ENCODE measurements at regions not wholly inside any gene's neighbourhood (a gene's known extent, or its start where the extent isn't known, plus 50 kb on each side); places are given as distances from the start of the nearest gene placed in this dataset.

DNA sequence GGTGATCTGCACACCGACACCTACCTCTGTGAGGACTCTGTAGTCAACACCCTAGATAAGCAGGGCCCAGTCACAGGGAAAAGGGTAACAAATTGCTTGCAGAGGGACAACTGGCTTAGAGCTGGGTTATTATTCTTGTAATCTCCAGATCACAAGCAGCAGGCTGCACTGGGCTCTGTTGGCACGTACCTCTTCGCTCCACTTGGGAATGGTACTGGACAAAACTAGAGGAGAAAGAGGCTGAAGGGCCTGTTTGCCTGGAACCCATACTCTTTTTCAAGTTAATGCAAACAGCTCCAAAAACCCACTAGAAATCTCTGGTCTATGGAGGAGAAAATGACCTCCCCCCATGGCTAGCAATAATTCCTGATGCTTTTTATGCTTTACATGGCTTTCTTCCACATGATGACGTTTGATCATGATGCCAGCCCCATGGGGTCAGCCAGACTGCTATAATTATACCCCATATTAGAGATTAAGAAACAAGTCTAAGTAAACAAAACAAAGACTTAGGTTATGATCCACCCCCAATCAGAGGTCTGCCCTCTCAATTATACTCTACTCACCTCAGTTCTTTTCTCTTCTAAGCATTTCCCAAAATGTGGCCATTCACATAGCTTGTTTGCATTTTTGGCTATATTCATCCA, 190.0 kb downstream of the UNC5CL start:
- Histone ChIP-seq H3K36me3 (no peaks in the 10 kb centered on the region), H3K4me3 (no peak overlapping the region), H3K27ac (no peak overlapping the region), H3K9me3 (no peaks in the 10 kb centered on the region), H3K27me3 (no peaks in the 10 kb centered on the region), H3K4me1 (no peaks in the 10 kb centered on the region)
- TF ChIP-seq, protein P1, sequence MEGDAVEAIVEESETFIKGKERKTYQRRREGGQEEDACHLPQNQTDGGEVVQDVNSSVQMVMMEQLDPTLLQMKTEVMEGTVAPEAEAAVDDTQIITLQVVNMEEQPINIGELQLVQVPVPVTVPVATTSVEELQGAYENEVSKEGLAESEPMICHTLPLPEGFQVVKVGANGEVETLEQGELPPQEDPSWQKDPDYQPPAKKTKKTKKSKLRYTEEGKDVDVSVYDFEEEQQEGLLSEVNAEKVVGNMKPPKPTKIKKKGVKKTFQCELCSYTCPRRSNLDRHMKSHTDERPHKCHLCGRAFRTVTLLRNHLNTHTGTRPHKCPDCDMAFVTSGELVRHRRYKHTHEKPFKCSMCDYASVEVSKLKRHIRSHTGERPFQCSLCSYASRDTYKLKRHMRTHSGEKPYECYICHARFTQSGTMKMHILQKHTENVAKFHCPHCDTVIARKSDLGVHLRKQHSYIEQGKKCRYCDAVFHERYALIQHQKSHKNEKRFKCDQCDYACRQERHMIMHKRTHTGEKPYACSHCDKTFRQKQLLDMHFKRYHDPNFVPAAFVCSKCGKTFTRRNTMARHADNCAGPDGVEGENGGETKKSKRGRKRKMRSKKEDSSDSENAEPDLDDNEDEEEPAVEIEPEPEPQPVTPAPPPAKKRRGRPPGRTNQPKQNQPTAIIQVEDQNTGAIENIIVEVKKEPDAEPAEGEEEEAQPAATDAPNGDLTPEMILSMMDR (IDR thresholded peaks at IDR 0.05) = no peak
- TF ChIP-seq POLR2A (IDR thresholded peaks at IDR 0.05) (no peak), EP300 (IDR thresholded peaks at IDR 0.05) (no peak), POLR2AphosphoS5 (IDR thresholded peaks at IDR 0.05) (no peak)
- ATAC-seq (ENCODE audit: low FRiP score in 2 of 2) = no peak
- no peak for DNase-seq
- 68 to 81% methylated on average over 4 of the region's 4 CpGs for WGBS, 2 donors

DNA sequence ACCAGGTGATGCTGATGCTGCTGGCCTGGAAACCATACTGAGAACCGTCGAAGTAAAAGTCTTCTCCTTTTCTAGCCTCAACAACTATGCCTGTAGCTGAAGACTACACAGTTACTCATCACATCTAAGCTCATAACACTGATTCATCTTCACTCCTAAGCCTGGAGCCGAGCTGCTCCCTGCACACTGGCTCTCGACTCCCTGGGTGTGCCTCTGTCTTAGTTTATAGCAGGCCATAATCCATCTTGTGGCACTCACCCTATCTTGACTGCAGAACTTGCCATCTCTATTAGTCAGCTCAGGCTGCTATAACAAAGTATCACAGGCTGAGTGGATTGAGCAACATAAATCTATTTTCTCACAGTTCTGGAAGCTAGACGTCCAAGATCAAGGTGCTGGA, 191.0 kb downstream of the UNC5CL start:
- no peaks in the 10 kb centered on the region for H3K27me3 ChIP-seq
- 74 to 81% methylated on average over 5 of the region's 5 CpGs for WGBS, 2 donors
- no peak overlapping the region for H3K27ac ChIP-seq
- no peaks in the 10 kb centered on the region for H3K9me3 ChIP-seq
- ATAC-seq (ENCODE audit: low FRiP score in 2 of 2) (no peak), DNase-seq (no peak)
- no peaks in the 10 kb centered on the region for H3K4me1 ChIP-seq
- H3K4me3 ChIP-seq = no peak overlapping the region
- H3K36me3 ChIP-seq = no peaks in the 10 kb centered on the region
- TF ChIP-seq POLR2A (IDR thresholded peaks at IDR 0.05) = no peak
- TF ChIP-seq EP300 (IDR thresholded peaks at IDR 0.05) = no peak

DNA sequence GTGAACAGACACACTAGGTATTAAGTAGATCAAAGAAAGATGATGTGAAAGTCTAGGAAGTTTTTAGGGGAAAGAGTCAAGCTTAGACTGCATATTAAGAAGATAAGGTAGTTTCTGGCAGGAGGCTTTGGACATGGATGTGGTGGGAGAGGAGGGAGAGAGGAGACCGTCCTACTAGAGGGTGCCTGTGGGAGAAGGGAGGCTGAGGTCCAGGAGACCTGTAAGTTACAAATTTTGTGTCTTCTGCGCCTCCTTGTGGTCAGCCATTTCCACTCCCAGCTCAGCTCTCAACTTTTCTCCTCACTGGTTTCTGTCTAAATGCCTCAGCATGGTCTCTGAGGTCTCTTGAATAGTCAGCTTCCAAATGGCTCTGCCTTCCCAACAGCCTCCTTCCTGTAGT, 193.5 kb downstream of the UNC5CL start:
- Histone ChIP-seq H3K9me3 (no peaks in the 10 kb centered on the region), H3K4me3 (no peak overlapping the region), H3K4me1 (no peaks in the 10 kb centered on the region), H3K27ac (no peak overlapping the region), H3K27me3 (no peaks in the 10 kb centered on the region), H3K36me3 (no peaks in the 10 kb centered on the region)
- DNase-seq = no peak
- 38 to 53% methylated on average over 2 of the region's 2 CpGs for WGBS, 2 donors
- no peak for ATAC-seq (ENCODE audit: low FRiP score in 2 of 2)
- TF ChIP-seq POLR2A (IDR thresholded peaks at IDR 0.05) (no peak), EP300 (IDR thresholded peaks at IDR 0.05) (no peak), POLR2AphosphoS5 (IDR thresholded peaks at IDR 0.05) (no peak)
- TF ChIP-seq, protein P1 (IDR thresholded peaks at IDR 0.05) = peak in 3 of 6 experiments; percentile 18 to 45 (median 35)

DNA sequence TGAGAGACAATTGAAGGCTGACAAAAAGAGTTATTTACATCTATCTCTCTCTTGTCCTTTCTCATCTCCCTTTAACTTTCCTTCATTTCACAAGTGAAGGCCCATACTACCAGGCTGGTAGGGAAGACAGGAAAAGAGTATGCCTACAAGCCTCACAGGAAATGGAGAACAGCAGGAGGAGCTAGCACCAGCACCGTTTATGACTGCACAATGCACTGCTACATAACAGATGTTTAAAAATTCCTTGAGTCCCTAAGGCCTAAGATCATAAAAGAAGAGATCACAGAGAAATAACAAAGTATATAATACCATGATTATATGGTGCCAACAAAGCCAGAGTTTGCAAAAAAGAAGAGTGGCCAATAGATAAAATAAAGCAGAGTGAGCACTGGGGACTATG, 194.8 kb downstream of the UNC5CL start:
- Histone ChIP-seq H3K27ac (no peak overlapping the region), H3K36me3 (no peaks in the 10 kb centered on the region), H3K27me3 (no peaks in the 10 kb centered on the region), H3K4me1 (no peaks in the 10 kb centered on the region), H3K9me3 (no peaks in the 10 kb centered on the region), H3K4me3 (no peak overlapping the region)
- DNase-seq (no peak), ATAC-seq (ENCODE audit: low FRiP score in 2 of 2) (no peak)
- no peak for TF ChIP-seq POLR2AphosphoS5 (IDR thresholded peaks at IDR 0.05)
- TF ChIP-seq, protein P1 (IDR thresholded peaks at IDR 0.05) = no peak
- no peak for TF ChIP-seq EP300 (IDR thresholded peaks at IDR 0.05)
- no peak for TF ChIP-seq POLR2A (IDR thresholded peaks at IDR 0.05)
- WGBS, 2 donors = 21 to 39% methylated on average over 1 of the region's 1 CpG

DNA sequence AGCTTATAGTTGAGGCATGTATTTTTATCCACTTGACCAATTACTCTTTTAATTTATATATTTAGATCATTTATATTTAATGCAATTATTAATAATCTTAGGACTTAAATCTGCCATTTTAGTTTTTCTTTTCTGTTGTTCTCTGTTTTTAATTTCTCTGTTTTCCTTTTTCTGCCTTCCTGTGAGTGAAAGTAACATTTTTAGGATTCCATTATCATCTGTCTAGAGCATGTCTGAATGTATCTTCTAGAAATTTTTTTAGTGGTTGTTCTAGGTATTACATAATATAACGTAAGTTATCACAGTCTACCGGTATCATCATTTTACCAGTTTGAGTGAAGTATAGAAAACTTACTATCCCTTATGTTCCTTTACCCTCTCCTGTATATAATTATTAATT, 197.3 kb downstream of the UNC5CL start:
- Histone ChIP-seq H3K36me3 (no peaks in the 10 kb centered on the region), H3K4me3 (no peak overlapping the region), H3K27me3 (no peaks in the 10 kb centered on the region), H3K4me1 (no peaks in the 10 kb centered on the region), H3K27ac (no peak overlapping the region), H3K9me3 (no peaks in the 10 kb centered on the region)
- TF ChIP-seq POLR2A (IDR thresholded peaks at IDR 0.05) (no peak), EP300 (IDR thresholded peaks at IDR 0.05) (no peak), POLR2AphosphoS5 (IDR thresholded peaks at IDR 0.05) (no peak)
- TF ChIP-seq, protein P1 (IDR thresholded peaks at IDR 0.05) = no peak
- DNase-seq (no peak), ATAC-seq (ENCODE audit: low FRiP score in 2 of 2) (no peak)
- 92 to 96% methylated on average over 2 of the region's 2 CpGs for WGBS, 2 donors
